ENCODE measurements at regions not wholly inside any gene's neighbourhood (a gene's known extent, or its start where the extent isn't known, plus 50 kb on each side); places are given as distances from the start of the nearest gene placed in this dataset.

DNA sequence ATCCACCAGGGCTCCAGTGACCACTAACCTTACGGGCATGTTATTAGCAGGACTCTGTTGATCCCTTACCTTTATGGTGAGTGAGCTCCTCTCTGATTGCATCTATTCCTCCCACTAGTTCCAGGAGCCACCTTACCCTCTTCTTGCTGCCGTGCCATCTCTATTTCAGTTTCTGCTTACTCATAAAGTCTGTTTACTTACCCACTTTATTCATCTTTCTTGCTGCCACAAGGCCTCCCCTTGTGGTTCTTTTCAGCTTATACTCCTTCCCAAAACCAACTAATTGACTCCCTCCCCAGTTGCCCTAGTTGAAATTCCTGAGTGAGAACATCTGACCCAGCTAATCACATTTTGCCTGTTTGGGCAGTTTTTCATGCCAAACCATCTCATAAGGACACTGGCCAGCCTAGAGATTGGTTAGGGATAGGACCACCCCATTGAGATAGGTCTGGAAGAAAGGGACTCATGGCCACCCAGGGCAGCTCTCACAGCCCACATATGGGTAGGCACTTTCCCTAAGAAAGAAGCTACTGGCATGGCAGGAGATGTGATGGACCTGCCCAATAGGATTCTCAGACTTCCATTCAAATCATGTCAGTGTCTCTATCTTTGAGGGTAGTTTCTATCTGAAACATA is 412.7 kb downstream of the EFNA5 start:
- TF ChIP-seq POLR2A (IDR thresholded peaks at IDR 0.05; ENCODE audit: borderline replicate concordance, extremely low read depth, insufficient read depth, insufficient read length) = no peak
- no peak for TF ChIP-seq YY1 (IDR thresholded peaks at IDR 0.05; ENCODE audit: extremely low read depth, insufficient replicate concordance, low read depth, low read length)
- TF ChIP-seq, protein P1, sequence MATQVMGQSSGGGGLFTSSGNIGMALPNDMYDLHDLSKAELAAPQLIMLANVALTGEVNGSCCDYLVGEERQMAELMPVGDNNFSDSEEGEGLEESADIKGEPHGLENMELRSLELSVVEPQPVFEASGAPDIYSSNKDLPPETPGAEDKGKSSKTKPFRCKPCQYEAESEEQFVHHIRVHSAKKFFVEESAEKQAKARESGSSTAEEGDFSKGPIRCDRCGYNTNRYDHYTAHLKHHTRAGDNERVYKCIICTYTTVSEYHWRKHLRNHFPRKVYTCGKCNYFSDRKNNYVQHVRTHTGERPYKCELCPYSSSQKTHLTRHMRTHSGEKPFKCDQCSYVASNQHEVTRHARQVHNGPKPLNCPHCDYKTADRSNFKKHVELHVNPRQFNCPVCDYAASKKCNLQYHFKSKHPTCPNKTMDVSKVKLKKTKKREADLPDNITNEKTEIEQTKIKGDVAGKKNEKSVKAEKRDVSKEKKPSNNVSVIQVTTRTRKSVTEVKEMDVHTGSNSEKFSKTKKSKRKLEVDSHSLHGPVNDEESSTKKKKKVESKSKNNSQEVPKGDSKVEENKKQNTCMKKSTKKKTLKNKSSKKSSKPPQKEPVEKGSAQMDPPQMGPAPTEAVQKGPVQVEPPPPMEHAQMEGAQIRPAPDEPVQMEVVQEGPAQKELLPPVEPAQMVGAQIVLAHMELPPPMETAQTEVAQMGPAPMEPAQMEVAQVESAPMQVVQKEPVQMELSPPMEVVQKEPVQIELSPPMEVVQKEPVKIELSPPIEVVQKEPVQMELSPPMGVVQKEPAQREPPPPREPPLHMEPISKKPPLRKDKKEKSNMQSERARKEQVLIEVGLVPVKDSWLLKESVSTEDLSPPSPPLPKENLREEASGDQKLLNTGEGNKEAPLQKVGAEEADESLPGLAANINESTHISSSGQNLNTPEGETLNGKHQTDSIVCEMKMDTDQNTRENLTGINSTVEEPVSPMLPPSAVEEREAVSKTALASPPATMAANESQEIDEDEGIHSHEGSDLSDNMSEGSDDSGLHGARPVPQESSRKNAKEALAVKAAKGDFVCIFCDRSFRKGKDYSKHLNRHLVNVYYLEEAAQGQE (IDR thresholded peaks at IDR 0.05; ENCODE audit: low read depth) = no peak
- no peak for TF ChIP-seq ZFX (IDR thresholded peaks at IDR 0.05)

Data from HCT116 (cell line).